Neural crest cell (in vitro differentiated cells): ENCODE measurements at regions not wholly inside any gene's neighbourhood (a gene's known extent, or its start where the extent isn't known, plus 50 kb on each side); places are given as distances from the start of the nearest gene placed in this dataset.

Experiments used
- DNase-seq: peaks from one replicate; pipeline ENCODE4 v3.0.0; 2021; ENCODE audit warnings: low read depth, mixed read lengths, low spot score
- H3K27ac Mint-ChIP-seq: one replicate; pipeline ENCODE4 v1.8.0; 2021; ENCODE audit warnings: mild to moderate bottlenecking, mixed read lengths; ENCODE audit not compliant: unreplicated experiment
- H3K27me3 Mint-ChIP-seq: 2 replicates; pipeline ENCODE4 v1.8.0; 2021; ENCODE audit warnings: low read depth, mild to moderate bottlenecking, mixed read lengths
- H3K36me3 Mint-ChIP-seq: 2 replicates; pipeline ENCODE4 v1.8.0; 2021; ENCODE audit warnings: low read depth, mild to moderate bottlenecking, mixed read lengths
- H3K4me1 Mint-ChIP-seq: 2 replicates; pipeline ENCODE4 v1.8.0; 2021; ENCODE audit warnings: mixed read lengths
- H3K4me3 Mint-ChIP-seq: one replicate; pipeline ENCODE4 v1.8.0; 2021; ENCODE audit warnings: mild to moderate bottlenecking, mixed read lengths
- H3K9me3 Mint-ChIP-seq: 2 replicates; pipeline ENCODE4 v1.8.0; 2021; ENCODE audit warnings: mixed read lengths
- TF ChIP-seq, protein P1 (sequence below): fragments of 200-600 bp; sonication (generic); conservative IDR thresholded peaks from 2 replicates; pipeline ENCODE4 v1.5.0; 2021; ENCODE audit warnings: antibody characterized with exemption, mild to moderate bottlenecking

DNA sequence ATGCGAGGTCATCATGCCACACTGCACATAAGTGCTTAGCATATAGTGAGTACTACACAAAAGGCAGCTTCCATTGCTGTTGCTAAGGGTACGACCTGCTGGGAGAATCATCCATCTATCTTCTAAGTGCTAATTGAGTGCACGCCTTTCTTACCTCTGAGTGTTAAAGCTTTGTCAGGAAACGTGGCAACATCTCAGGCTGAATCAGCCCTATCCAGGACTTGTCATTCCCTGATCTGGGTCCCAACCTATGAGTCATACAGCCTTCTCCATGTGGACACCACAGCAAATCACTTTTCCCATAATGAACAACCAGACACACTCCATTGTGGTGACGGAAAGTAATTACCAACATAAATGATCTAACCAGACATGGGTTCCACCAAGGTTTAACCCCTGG, 201.1 kb upstream of the MAF start:
- H3K4me3 Mint-ChIP-seq = no peak overlapping the region
- peaks cover 3% of the 10 kb centered on the region for H3K4me1 Mint-ChIP-seq
- H3K9me3 Mint-ChIP-seq = peaks cover 2% of the 10 kb centered on the region
- H3K36me3 Mint-ChIP-seq = no peaks in the 10 kb centered on the region
- no peak for DNase-seq
- H3K27me3 Mint-ChIP-seq = no peaks in the 10 kb centered on the region
- H3K27ac Mint-ChIP-seq = no peak overlapping the region
- TF ChIP-seq, protein P1, sequence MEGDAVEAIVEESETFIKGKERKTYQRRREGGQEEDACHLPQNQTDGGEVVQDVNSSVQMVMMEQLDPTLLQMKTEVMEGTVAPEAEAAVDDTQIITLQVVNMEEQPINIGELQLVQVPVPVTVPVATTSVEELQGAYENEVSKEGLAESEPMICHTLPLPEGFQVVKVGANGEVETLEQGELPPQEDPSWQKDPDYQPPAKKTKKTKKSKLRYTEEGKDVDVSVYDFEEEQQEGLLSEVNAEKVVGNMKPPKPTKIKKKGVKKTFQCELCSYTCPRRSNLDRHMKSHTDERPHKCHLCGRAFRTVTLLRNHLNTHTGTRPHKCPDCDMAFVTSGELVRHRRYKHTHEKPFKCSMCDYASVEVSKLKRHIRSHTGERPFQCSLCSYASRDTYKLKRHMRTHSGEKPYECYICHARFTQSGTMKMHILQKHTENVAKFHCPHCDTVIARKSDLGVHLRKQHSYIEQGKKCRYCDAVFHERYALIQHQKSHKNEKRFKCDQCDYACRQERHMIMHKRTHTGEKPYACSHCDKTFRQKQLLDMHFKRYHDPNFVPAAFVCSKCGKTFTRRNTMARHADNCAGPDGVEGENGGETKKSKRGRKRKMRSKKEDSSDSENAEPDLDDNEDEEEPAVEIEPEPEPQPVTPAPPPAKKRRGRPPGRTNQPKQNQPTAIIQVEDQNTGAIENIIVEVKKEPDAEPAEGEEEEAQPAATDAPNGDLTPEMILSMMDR = no peak

DNA sequence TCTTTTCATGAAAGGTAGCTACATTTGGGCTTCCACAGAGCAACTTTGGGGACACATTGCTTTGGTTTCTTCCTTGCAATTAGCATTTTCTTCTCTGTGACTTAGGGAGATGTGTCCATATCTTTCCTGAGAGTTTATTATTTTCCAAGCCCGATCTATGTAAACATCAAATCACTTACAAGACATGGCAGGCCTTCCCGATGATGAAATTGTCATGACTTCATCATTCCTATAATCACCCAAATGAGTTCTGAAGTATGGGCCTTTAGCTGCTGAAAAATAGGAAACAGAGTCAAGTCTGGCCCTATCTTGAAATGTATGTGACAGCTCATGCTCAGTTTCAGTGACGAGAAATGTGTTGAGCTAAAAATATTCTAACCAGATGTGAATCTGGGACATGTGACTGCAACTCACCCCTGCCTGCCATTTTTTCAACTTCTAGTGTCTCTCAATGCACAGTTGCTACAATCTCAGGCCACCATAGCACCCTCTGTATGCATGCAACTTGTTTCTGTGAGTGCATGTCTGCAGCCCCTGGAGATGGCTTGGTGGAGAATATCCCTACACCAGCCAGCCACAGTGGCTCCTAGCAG, 199.6 kb upstream of the MAF start:
- TF ChIP-seq, protein P1 = no peak
- DNase-seq = no peak
- Mint-ChIP-seq H3K27me3 (no peaks in the 10 kb centered on the region), H3K9me3 (peaks cover 2% of the 10 kb centered on the region), H3K4me1 (no peaks in the 10 kb centered on the region), H3K4me3 (no peak overlapping the region), H3K27ac (no peak overlapping the region), H3K36me3 (no peaks in the 10 kb centered on the region)

DNA sequence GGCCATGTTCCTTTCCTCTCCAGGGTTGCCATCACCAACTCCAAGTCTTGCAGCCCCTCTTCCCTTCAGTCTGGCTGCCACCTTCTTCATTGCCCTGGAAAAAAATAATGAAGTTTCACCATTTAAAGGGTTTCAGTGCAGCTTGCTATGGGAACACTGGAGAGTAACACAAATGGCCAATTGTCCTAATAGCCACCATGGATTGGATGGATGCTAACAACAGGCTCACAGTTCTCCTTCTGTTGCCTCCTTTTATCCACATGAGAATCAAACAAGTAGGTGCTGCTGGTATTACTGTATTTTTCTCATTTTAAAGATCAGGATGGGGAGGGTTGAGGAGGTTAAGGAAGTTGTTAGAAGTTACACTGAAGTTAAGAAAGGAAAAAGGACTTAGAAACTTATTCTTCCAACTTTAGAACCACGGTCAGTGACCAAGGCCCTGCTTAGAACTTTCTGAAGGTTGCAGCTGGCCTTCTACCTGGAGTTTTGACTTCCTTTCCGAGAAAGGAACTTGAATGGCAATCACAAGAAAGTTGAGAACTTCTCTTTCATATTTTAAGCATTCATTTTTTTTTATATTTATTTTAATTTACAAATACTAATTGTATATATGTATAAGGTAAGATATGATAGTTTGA, 198.0 kb upstream of the MAF start:
- Mint-ChIP-seq H3K27ac (no peak overlapping the region), H3K4me3 (no peak overlapping the region), H3K9me3 (peaks cover 2% of the 10 kb centered on the region), H3K36me3 (no peaks in the 10 kb centered on the region), H3K4me1 (no peaks in the 10 kb centered on the region), H3K27me3 (no peaks in the 10 kb centered on the region)
- TF ChIP-seq, protein P1 = no peak
- DNase-seq = no peak

DNA sequence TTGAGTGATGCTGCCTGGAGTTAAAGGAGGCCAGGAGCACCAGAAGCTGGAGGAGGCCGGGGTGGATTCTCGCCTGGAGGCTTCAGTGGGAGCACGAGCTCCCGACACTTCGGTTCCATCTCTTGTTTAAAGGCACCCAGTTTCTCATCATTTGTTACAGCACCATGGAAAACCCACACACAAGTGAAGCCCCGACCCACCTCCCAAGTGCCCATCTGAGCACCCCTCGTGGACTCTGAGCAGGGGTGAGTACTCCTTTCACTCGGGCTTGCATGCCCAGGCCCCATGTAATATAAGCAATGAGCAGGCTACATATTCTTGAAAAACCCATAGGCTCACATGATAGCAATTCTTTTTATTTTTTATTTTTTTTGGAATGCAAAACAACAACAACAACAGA, 196.9 kb upstream of the MAF start:
- Mint-ChIP-seq H3K4me1 (no peaks in the 10 kb centered on the region), H3K9me3 (peaks cover 2% of the 10 kb centered on the region), H3K4me3 (no peak overlapping the region), H3K36me3 (no peaks in the 10 kb centered on the region), H3K27me3 (no peaks in the 10 kb centered on the region), H3K27ac (no peak overlapping the region)
- no peak for DNase-seq
- TF ChIP-seq, protein P1 = no peak

DNA sequence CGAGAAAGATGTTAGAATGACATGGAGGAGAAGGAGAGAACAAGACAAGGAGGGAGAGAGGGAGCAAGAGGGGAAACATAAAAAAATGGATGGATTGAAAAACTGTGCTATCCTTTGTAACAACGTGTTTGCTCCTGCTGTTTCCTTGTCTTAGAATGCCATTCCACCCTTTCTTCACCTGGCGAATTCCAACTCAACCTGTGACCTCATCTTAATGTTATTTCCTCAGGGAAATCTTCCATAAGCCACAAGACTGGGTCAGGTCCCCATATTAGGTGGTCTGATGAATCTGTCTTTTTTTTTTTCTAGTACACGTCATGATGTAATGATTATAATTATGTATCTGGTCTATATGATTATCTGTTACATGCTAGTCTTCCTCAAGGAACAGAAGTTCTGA, 195.0 kb upstream of the MAF start:
- TF ChIP-seq, protein P1 = no peak
- H3K9me3 Mint-ChIP-seq = no peaks in the 10 kb centered on the region
- H3K27ac Mint-ChIP-seq = no peak overlapping the region
- DNase-seq = no peak
- H3K4me3 Mint-ChIP-seq = no peak overlapping the region
- no peaks in the 10 kb centered on the region for H3K27me3 Mint-ChIP-seq
- H3K4me1 Mint-ChIP-seq = no peaks in the 10 kb centered on the region
- no peaks in the 10 kb centered on the region for H3K36me3 Mint-ChIP-seq
